HuH-7.5 (cell line): ENCODE measurements at regions not wholly inside any gene's neighbourhood (a gene's known extent, or its start where the extent isn't known, plus 50 kb on each side); places are given as distances from the start of the nearest gene placed in this dataset.

Experiments used
- DNase-seq: peaks from one replicate; pipeline ENCODE4 v3.0.0; 2011; ENCODE audit warnings: low spot score

DNA sequence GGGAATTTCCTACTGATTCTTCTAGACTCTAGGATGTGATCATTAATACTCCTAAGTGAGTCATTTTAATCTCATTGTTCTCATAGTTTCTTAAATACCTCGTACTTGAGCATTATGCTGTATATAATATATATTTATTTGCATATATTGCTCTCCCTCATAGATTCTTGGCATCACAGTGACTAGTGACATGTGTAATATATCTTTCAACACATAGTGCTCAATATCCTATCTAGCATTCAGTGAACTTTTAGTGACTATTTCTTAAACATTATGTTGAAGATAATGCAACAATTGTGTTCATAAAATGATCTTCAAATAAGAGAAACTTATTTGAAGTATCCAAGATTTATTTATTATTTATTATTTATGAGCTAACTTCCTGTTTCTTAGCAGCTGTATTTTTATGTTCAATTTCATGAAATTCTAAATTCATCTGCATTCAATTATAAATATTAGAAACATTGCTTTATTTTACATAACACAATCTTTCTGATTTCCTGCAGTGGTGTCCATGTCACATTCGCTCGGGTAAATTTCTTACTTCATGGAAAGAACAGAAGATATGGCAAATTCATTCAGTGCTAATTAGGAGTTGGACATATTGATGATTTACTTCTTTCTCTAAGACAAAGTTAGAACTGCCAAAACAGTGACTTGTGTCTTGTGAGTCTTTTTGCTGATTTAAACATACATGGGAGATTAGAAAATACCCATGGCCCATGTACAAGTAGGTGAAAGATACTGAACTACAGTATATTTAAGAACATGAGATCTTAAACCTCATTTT, 1095.5 kb upstream of the IGFBP7 start:
- no peak for DNase-seq

DNA sequence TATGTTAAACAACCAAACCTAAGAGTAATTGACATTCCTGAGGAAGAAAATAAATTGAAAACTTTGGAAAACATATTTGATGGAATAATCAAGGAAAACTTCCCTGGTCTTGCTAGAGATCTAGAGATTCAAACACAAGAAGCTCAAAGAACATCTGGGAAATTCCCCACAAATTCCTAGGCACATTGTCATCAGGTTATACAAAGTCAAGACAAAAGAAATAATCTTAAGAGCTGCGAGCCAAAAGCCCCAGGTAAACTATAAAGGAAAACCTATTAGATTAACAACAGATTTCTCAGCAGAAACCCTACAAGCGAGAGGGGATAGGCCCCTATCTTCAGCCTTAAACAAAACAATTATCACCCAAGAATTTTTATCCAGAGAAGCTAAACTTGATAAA, 1082.0 kb upstream of the IGFBP7 start:
- no peak for DNase-seq

GRCh38 chr4:58191109-58191508, 1080.9 kb upstream of the IGFBP7 start:
- no peak for DNase-seq

DNA sequence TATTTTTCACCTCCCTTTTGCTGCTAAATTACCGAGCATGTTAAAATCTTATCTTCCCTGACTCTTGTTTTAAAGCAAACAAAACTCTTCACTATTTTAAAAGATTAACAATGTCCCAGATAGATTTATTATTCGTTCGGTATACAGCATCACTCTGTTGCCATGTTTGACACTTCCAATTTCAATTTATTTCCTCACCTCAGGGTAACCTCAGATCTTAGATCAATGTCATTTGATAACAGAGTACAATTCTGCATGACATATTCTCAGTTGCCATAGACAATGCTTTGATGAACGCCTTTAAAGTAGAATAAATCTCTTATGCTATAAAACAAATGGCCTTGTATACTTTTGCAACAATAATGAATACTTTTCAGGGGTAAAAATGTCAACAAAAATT, 1078.1 kb upstream of the IGFBP7 start:
- DNase-seq, result no peak

GRCh38 chr4:58175024-58175423, 1064.8 kb upstream of the IGFBP7 start:
- DNase-seq, result no peak

DNA sequence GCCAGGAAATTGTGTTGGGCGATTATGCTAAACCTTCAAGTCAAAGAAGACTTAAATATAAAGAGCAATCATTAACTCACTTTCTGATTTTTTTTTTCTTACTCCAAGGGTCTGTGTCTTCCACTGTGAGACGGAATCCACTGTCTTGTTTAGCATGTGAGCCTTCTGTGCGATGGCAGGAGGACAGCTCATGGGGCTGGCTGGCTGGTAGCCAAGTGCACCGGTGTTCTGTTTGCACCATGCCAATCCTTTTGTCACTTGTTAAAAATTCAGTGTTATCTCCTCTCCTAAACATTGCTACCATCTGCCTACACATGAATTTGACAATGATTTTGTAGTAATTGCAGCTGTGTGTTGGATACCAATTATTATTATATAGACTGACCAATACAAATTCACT, 1056.3 kb upstream of the IGFBP7 start:
- DNase-seq, result no peak

DNA sequence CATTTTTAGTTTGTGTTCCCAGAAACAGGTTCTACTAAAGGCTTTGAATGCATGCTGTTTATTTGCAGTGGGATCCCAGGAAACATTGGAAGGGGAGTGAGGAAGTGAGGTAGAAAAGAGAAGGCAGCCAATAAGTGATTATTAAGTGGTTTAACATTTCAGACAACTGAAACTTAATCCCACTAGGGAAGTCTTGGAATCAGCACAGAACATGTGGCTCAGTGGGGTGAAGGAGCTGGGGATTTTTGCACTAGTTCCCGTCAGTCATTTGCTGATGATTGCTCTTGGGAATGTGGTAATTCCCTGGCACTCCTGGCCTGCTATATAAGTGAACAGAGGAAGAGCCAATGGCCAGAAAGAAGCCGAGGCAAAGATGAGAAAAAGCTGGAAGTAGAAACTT, 1053.0 kb upstream of the IGFBP7 start:
- DNase-seq, result no peak

- DNase-seq, result no peak
These were observed 1039.4 kb upstream of the IGFBP7 start for GRCh38 chr4:58149404-58150085.

GRCh38 chr4:58144721-58145120, 1034.5 kb upstream of the IGFBP7 start:
- DNase-seq, result no peak

- DNase-seq, result no peak
These were observed 1028.8 kb upstream of the IGFBP7 start for GRCh38 chr4:58138786-58139668.

- DNase-seq, result no peak
These were observed 1026.4 kb upstream of the IGFBP7 start for GRCh38 chr4:58136604-58137003.

DNA sequence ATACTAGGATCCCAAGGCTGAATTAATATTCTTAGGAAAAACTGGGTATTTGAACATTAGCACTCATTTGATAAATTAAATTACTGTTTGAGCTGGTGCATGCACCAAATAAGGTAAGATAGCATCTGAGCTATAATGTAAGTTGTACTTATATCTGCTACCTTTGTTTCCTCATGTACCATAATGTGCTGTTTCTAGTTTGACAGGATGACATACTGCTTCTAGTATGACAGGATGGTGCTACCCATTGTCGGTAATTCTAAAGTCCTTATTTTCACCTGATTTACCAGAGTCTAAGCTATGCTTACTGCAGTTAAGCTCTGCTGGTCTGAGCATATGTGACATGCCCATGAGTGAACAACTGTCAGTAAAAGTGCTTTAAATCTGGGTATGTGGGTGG, 1017.5 kb upstream of the IGFBP7 start:
- no peak for DNase-seq

DNA sequence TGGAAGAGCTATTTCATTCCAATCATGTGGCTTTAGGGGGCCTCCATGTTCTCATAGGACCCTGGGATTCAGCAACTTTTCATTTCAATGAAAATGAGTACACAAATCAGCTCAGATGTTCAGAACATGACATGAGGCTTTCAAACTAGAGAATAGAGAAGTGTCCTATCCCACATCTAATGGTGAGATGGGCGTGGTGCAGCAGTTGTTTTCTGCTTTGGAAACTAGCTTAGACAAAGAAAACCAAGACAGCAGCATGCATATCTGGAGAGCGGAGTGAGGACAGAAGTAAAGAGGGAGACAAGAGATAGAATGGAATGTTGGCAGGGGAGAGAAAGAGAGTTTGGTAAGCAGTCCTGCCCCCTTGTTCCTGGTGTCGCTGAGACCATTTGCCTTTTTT, 1009.1 kb upstream of the IGFBP7 start:
- no peak for DNase-seq

DNA sequence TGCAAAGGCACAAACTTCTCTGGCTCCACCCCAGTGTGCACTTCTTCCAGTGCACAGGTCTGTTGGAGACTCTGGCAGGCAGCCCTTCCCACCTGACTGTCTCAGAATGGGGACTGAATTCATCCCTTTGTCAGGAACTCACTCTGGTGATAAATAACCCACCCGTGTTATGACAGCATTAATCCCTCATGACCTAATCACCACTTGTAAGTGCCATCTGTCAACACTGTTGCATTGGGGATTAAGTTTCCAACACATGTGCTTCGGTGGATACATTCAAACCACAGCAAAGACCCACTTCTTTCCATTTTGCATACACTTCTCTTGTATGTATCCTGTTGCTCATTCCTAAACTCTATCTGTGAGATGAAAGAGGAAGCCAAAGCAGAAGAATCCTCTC, 1002.9 kb upstream of the IGFBP7 start:
- DNase-seq, result no peak

GRCh38 chr4:58111818-58112217, 1001.6 kb upstream of the IGFBP7 start:
- DNase-seq, result no peak

GRCh38 chr4:58093352-58093751, 983.2 kb upstream of the IGFBP7 start:
- DNase-seq, result no peak

- DNase-seq, result no peak
These were observed 980.4 kb upstream of the IGFBP7 start for GRCh38 chr4:58090539-58090938.

- DNase-seq, result no peak
These were observed 971.2 kb upstream of the IGFBP7 start for GRCh38 chr4:58081356-58081755.

DNA sequence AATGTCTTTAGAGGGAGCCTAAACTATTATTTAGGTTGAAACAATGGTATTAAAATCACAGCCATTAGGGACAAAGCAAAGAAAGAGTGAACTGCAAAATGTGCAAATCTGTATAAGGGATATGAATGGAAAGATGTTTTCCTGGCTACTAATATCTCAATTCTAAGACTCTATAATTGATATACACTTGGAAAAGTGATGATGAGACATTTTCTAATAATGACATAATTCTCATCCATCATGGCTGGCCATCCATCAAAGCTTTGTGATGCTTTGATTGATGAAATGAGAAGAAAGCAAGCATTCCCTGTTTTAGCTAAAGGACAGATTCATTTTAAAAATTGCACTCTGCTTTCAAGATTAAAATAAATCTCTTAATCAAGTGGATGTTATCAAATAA, 965.5 kb upstream of the IGFBP7 start:
- DNase-seq, result no peak

DNA sequence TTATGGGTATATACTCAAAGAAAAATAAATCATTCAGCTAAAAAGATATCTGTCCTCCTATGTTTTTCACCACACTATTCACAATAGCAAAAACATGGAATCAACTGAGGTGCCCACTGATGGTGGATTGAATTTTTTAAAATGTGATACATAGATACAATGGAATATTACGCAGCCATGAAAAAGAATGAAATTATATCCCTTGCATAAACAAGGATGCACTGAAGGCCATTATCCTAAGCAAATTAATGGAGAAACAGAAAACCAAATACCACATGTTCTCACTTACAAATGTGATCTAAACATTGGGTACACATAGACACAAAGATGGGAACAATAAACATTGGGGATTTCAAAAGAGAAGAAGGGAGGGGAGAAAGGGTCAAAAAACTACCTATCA, 964.2 kb upstream of the IGFBP7 start:
- DNase-seq, result no peak

GRCh38 chr4:58070726-58071125, 960.5 kb upstream of the IGFBP7 start:
- no peak for DNase-seq

GRCh38 chr4:58064653-58065052, 954.5 kb upstream of the IGFBP7 start:
- DNase-seq, result no peak
